Mesothelial cell of epicardium (in vitro differentiated cells): ENCODE measurements at regions not wholly inside any gene's neighbourhood (a gene's known extent, or its start where the extent isn't known, plus 50 kb on each side); places are given as distances from the start of the nearest gene placed in this dataset.

Experiments
- DNase-seq, 2 experiments: peaks; one replicate each; pipeline ENCODE4 v3.0.0; 2021; ENCODE audit warnings: low spot score in 2 of 2; ENCODE audit not compliant: unreplicated experiment in 2 of 2
- H3K27ac Mint-ChIP-seq: 2 replicates; pipeline ENCODE4 v1.8.0; 2021; ENCODE audit warnings: mixed read lengths
- H3K27me3 Mint-ChIP-seq: 2 replicates; pipeline ENCODE4 v1.8.0; 2021; ENCODE audit warnings: low read depth, mixed read lengths
- H3K36me3 Mint-ChIP-seq: 2 replicates; pipeline ENCODE4 v1.8.0; 2021; ENCODE audit warnings: mixed read lengths
- H3K4me1 Mint-ChIP-seq: 2 replicates; pipeline ENCODE4 v1.8.0; 2021; ENCODE audit warnings: mixed read lengths
- H3K4me3 Mint-ChIP-seq: 2 replicates; pipeline ENCODE4 v1.8.0; 2021; ENCODE audit warnings: mild to moderate bottlenecking, moderate library complexity, mixed read lengths
- H3K9me3 Mint-ChIP-seq: 2 replicates; pipeline ENCODE4 v1.8.0; 2021; ENCODE audit warnings: mixed read lengths
- CTCF ChIP-seq: fragments of 200-600 bp; sonication (generic); IDR thresholded peaks from one replicate; pipeline ENCODE4 v1.5.0; 2021; ENCODE audit warnings: antibody characterized with exemption; ENCODE audit not compliant: unreplicated experiment

DNA sequence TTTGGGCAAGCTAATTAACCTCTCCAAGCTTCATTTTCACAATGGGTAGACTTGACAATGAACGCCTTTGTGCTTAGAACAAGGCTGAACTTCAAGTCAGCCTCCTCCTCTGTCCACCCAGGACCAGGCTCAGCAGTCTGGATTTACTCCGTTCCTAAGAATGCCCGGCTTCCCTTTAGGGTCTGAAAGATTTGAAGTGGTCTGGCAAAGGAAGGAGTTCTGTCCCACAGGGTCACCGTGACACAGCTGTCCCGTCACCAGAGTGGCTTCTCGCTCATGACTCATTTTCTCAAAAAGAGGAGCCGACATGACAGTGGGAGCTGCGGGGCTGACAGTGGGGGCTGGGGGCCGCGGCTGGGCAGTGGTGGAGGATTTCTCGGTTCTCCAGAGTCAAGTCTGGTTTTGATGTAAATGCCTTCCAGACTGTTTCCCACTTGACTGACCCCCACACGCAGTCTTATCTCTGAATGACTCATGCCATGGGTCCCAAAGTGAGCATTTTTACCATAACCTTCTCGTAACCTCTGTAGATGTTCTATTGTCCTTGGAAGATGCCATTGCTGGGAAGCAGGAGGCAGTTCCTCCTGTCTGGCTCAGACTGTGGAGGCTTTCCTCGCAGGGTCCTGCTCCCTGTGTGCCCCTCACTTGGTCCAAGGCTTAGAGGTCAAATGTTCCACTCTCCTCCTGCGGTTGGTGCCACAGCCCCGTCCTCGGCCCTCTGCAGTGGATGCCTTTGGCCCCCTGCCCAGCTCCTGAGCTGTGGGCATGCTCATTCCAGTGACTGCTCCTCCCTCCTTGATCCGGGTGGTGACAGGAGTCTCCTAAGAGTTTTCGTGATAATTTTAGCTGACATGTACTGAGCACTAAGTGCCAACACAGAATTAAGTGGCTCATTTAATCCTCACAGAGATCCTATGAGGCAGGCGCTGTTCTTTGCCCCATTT, 253.1 kb downstream of the FNDC1 start:
- H3K9me3 Mint-ChIP-seq = peaks cover 12% of the 10 kb centered on the region
- H3K4me3 Mint-ChIP-seq = no peak overlapping the region
- no peak for TF ChIP-seq CTCF
- H3K36me3 Mint-ChIP-seq = no peaks in the 10 kb centered on the region
- no peak overlapping the region for H3K27ac Mint-ChIP-seq
- H3K27me3 Mint-ChIP-seq = no peaks in the 10 kb centered on the region
- no peaks in the 10 kb centered on the region for H3K4me1 Mint-ChIP-seq
- no peak for DNase-seq

- no peak for TF ChIP-seq CTCF
- Mint-ChIP-seq H3K4me1 (no peaks in the 10 kb centered on the region), H3K27me3 (no peaks in the 10 kb centered on the region), H3K4me3 (no peak overlapping the region), H3K27ac (no peak overlapping the region), H3K36me3 (no peaks in the 10 kb centered on the region), H3K9me3 (peaks cover 12% of the 10 kb centered on the region)
- no peak for DNase-seq
Observed at GRCh38 chr6:159421586-159421985, 252.4 kb downstream of the FNDC1 start.

GRCh38 chr6:159418997-159419396, 249.8 kb downstream of the FNDC1 start:
- Mint-ChIP-seq H3K27ac (no peak overlapping the region), H3K27me3 (no peaks in the 10 kb centered on the region), H3K36me3 (no peaks in the 10 kb centered on the region), H3K9me3 (peaks cover 13% of the 10 kb centered on the region), H3K4me1 (no peaks in the 10 kb centered on the region), H3K4me3 (no peak overlapping the region)
- DNase-seq = no peak
- TF ChIP-seq CTCF = no peak

DNA sequence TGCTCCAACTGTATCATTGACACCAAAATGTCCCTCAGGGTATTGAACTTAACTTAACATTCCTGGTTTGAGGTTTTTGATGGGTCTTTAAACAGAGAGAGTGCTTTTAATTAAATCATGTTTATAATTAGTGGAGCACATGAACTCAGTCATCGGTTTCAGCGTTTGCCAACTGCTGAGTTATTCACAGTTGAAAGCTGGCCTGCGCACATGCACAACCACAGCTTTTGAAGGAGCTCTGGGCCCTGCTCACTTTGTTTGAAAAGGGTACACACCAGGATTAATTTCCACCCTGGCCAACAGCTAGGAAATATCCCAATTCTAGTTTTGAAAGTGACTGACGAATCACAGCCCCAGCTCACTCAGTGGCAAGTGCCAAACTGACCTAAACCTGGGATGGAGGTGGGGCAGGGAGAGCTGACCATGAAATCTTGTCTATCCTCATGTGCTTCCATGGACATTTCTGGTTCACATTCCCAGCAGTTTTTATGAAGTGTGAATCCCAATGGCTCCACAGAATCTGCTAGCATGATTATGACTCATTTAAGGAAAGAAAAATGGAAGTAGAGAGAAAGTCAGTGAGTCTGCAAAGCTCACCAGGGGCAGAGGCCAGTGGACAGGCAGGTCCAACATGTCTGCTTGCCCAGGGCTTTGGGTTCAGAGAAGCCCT, 247.8 kb downstream of the FNDC1 start:
- no peak for DNase-seq
- Mint-ChIP-seq H3K4me3 (no peak overlapping the region), H3K36me3 (no peaks in the 10 kb centered on the region), H3K4me1 (no peaks in the 10 kb centered on the region), H3K27ac (no peak overlapping the region), H3K27me3 (no peaks in the 10 kb centered on the region), H3K9me3 (peaks cover 26% of the 10 kb centered on the region)
- no peak for TF ChIP-seq CTCF

GRCh38 chr6:159415540-159415939, 246.3 kb downstream of the FNDC1 start:
- no peaks in the 10 kb centered on the region for H3K27me3 Mint-ChIP-seq
- no peaks in the 10 kb centered on the region for H3K36me3 Mint-ChIP-seq
- no peak for DNase-seq
- H3K9me3 Mint-ChIP-seq = peaks cover 31% of the 10 kb centered on the region
- H3K4me3 Mint-ChIP-seq = no peak overlapping the region
- no peaks in the 10 kb centered on the region for H3K4me1 Mint-ChIP-seq
- TF ChIP-seq CTCF = no peak
- H3K27ac Mint-ChIP-seq = no peak overlapping the region
